Colon (tissue), 2 donors: ENCODE measurements at regions not wholly inside any gene's neighbourhood (a gene's known extent, or its start where the extent isn't known, plus 50 kb on each side); places are given as distances from the start of the nearest gene placed in this dataset.
"Not testable (repeated sequence)": the region's sequence is repeated elsewhere in the genome, so short reads cannot be mapped to it uniquely, and the experiment has no call there.

ENCODE experiments used
- FAIRE-seq: peaks from 2 replicates; lab custom pipeline; 2012; peaks lifted over from hg19 to GRCh38; lab: Jason Lieb, UNC
- donor health status: control.
- donor health status: control.

DNA sequence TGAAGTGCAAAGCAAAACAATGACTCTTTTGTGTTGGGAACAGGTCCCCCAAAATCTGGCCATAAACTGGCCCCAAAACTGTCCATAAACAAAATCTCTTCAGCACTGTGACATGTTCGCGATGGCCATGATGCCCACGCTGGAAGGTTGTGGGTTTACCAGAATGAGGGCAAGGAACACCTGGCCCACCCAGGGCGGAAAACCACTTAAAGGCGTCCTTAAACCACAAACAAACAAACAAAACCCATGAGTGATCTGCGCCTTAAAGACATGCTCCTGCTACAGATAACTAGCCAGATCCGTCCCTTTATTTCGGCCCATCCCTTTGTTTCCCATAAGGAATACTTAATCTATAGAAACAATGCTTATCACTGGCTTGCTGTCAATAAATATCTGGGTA, 1460.9 kb upstream of the SEL1L start:
- FAIRE-seq = not testable (repeated sequence)

DNA sequence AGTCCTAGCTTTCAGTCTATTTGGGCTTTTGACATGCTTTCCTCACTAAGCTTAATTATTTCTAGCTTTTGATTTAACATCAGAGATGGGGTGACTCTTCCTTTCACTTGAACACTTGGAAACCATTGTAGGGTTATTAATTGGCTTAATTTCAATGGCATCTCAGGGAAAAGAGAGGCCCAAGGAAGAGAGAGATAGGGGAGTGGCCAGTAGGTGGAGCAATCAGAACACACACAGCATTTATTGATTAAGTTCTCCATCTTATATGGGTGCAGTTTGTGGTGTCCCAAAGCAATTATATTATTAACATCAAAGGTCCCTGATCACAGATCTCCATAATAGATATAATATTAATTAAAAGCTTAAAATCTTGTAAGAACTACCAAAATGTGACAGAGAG, 1466.1 kb upstream of the SEL1L start:
- no peak for FAIRE-seq

DNA sequence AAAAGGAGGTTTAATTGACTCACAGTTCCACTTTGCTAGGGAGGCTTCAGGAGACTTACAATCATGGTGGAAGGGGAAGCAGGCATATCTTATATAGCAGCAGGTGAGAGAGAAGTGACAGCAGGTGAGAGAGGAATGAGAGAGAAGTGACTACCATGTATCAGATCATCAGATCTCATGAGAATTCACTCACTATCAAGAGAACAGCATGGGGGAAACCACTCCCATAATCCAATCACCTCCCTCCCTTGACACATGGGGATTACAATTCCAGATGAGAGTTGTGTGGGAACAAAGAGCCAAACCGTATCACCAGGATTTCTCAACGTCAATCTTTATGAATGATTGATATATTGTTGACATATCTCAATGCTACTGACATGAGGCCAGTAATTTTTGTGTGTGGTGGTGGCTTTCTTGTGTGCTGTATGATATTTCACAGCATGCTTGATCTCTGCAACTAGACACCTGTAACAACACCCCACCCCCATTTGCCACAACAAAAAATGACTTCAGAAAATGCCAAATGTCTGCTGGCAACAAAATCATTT, 1470.9 kb upstream of the SEL1L start:
- FAIRE-seq = no peak

DNA sequence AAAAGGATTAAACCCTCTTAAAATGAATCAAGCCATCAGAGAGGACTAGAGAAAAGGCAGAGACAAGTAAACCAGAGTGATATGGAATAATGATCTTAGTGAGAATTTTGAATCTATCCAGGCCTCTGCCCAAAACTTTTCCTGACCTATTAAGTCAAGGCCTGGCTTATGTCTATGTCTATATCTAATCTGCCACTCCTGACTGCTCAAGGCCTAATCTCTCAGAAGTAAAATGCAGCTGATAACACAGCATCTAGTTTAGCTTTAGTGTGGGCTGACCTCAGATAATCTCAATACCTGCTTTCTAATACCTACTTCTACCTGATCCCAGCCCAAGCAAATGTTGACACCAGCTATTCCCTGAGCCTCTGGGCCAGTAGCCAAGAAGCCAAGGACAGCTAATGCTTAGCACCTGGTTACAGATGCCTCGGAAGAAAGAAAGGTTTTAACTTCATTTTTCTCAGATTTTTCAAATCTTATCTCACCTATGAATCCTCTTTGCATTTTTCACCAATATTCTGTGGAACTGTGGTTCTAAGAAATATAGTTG, 1472.5 kb upstream of the SEL1L start:
- FAIRE-seq = no peak

DNA sequence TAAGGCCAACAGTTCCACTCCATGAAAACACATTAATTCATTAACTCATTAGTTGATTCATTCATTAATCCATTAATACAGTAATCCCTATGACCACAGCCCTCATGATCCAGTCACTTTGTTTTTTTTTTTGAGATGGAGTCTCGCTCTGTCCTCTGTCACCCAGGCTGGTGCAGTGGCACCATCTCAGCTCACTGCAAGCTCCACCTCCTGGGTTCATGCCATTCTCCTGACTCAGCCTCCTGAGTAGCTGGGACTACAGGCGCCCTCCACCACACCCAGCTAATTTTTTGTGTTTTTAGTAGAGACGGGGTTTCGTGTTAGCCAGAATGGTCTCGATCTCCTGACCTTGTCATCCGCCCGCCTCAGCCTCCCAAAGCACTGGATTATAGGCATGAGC, 1473.4 kb upstream of the SEL1L start:
- FAIRE-seq = not testable (repeated sequence)

DNA sequence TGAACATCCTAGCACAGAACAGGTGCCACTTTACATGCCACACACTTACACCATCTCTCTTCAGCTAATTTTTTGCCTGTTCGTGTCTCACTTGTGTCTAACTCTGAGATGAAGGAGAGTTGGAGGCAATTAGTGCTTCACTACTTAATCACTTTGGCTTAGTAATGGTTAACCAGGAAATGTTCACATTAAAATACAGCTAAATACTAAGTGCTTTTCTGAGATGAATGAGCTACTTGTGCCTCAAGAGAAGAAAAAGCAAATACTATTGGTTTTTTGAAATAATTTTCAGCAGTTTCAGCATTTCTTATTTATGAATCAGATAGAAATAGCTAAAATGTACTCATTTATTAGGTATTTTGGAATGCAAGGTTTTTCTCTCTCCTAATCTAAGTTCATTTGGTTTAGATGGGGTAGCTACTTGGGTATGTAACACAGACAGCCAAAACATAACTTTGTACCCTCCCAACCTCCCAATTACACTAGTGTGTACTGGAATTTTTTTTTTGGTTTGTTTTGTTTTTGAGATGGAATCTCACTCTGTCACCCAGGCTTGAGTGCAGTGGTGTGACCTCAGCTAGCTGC, 1474.1 kb upstream of the SEL1L start:
- no peak for FAIRE-seq

DNA sequence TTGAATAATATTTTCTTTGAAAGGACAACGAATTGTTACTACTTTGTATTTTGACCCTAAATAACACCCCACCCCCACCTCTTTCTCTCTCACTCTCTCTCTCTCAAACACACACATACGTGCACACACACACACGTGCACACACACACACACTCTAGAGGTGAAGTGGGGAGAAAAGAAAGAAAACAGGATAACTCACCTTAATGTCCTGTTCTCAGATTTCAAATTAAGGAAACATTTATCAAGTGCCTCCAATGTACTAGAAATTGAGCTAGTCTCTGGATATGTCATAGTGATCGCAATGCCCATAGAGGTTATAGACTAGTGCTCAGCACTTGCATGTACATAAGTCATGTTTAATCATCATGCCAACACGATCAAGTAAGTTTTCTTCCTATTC, 1483.6 kb upstream of the SEL1L start:
- no peak for FAIRE-seq

DNA sequence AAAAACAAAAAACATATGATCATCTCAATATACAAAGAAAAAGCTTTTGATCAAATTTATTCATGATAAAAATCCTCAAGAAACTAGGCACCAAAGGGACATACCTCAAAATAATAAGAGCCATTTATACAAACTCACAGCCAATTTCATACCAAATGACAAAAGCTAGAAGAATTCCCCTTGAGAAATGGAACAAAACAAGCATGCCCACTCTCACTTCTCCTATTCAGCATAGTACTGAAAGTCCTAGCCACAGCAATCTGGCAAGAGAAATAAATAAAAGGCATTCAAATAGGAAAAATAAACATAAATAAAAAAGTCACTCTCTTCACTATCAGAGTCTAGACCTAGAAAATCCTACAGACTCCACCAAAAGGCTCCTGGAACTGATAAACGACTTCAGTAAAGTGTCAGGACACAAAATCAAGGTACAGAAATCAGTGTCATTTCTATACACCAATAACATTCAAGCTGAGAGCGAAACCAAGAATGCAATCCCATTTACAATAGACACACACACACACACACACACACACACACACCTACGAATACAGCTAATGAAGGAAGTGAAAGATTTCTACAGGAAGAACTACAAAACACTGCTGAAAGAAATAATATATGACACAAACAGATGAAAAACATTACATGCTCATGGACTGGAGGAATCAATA, 1486.2 kb upstream of the SEL1L start:
- no peak for FAIRE-seq

DNA sequence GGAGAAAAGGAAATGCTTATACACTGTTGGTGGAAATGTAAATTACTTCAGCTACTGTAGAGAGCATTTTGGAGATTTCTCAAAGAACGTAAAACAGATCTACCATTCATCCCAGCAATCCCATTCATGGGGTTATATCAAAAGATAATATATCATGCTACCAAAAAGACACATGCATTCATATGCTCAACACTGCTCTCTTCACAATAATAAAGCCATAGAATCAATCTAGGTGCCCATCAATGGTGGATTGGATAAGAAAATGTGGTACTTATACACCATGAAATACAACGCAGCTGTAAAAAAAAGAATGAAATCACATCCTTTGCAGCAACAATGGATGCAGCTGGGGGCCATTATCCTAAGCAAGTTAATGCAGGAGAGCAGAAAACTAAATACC, 1487.7 kb upstream of the SEL1L start:
- no peak for FAIRE-seq

DNA sequence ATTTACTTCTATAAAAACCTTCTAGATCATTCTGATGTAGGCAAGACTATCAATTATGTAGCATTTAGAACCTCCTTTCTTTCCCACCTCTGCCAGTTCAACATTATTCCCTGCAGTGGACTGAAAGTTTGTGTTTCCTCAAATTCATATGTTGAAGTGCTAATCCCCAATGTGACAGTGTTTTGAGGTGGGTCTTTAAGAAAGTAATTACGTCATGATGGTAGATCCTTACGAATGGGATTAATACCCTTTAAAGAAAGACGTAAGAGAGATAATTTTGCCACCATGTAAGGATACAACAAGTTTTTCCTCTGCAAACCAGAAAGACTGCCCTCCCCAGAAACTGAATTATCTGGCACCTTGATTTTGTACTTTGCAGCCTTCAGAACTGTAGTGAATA, 1489.7 kb upstream of the SEL1L start:
- FAIRE-seq = no peak

DNA sequence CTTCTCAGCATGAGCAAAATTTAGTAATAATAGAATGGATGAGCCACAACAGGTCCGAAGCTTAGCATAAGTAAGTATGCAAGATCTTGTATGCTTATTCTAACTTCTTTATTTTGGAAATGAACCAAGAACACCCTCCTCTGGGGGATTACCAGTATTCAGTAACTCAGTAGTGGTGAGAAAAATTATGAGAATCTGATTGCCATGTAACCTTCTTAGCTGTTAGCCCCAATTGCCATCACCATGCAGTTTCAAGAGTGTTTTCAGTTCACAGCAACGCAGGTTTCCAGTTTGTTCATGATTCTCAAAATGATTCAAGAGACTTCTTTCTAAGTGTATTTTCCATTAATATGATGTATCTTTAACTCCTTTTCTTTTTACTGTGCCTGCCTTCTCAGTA, 1507.6 kb upstream of the SEL1L start:
- FAIRE-seq = no peak

DNA sequence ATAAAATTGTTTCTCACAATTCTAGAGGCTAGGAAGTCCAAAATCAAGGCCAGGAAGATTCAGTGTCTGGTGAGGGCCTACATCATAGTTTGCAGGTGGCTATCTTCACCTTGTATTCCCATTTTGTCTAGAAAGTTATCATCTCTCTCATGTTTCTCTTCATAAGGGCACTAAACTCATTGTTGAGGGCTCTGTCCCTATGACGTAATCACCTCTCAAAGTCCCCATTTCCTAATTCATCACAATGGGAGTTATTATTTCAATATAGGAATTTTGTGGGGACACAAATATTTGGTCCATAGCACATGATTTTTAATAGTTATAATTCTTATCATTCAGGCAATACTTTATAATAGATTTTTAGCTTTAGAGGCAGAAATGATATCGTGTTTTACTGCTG, 1509.2 kb upstream of the SEL1L start:
- FAIRE-seq = no peak

DNA sequence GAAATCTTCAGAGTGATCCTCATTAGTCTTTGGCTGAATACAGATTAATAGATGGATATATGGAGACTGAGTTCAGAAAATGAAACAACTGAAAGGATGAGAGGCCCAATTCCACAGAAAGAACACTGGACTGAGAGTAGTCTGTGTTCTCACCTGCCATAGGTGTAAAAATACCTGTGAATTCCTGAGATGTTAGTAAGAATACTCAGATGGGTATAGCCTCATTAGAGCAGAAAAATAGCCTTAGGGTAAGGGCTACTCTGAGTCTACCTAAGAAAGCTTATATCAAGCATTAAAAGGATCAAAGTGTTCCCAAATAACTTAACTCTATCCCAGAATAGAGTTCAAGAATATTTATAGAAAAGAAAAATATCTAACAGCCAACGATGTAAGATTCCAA, 1510.3 kb upstream of the SEL1L start:
- FAIRE-seq = no peak

DNA sequence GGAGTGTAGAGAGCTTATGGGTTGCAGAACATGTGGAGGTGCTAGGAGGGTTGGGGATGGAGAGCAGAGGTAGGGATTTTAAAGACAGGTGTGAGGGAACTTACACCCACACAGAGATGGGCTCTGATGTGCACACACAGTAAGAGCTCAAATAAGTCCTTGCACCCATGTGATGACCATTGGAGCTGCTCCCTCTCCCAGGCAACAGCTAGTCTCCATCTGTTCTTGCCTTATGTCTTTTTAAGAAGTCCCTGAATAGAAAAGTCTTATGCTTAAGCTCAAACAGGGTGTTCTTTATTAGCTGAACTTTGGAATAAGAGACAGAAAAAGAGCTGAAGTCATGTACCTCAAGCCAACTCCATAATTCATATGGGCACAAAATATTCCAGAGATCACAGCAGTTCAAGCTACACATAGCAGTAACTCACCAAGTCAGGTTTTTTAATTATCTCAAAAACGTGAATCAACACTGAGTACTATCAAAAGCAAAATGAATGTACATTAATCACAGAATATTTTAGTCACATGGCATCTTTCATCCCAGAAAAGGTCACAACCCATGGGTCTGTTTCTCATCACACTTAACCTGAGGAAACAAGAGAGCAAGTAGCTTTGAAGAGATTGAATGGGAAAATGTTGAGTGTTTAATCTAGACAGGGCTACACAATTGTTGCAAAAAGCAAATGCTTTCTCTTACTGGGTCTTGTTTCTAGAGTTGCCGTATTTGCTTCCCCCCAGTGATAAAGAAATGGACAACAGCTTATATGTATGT, 1513.6 kb upstream of the SEL1L start:
- no peak for FAIRE-seq

DNA sequence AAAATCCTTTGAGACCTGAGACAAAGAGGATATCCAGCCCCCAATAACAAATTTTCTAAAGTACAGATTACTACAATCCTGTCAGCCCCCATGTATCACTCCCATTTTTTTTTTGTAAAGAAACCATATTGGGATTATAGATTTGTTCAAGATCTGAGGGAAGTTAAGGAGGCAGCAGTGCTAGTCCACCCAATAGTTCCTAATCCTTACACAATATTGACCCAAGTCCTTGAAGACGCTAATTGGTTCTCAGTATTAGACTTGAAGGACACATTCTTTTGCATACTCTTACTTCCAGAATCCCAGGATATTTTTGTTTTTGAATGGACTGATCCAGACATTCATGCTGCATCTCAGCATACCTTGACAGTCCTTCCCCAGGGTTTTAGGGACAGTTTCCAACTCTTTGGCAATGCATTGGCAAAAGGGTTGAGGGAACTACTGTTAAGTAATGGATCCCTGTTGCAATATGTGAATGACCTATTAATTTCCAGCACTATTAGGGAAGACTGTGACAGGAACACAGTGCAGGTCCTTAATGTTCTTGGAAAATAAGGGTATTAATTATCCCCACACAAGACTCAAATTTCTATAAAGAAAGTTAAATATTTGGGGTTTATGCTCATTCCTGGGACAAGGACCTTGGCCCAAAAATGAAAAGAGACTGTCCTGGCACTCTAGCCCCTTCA, 1519.5 kb upstream of the SEL1L start:
- no peak for FAIRE-seq

DNA sequence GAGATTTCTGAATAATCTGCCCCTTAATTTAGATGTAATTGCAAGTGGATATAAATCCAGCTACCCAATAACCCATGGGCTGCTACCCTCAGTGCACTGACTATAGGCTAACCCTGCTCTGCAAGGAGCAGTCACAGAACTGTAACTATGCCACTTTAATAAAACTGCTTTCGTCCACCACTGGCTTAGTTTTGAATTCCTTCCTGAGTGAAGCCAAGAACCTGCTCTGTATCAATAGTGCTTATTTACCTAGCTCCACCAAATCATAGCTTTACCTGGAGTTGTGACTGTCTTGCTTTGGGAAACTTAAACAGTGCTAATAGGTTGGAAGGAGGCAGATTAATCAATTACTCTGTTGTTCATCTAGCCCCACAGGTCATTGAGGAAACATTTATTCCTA, 1524.4 kb upstream of the SEL1L start:
- FAIRE-seq = no peak

DNA sequence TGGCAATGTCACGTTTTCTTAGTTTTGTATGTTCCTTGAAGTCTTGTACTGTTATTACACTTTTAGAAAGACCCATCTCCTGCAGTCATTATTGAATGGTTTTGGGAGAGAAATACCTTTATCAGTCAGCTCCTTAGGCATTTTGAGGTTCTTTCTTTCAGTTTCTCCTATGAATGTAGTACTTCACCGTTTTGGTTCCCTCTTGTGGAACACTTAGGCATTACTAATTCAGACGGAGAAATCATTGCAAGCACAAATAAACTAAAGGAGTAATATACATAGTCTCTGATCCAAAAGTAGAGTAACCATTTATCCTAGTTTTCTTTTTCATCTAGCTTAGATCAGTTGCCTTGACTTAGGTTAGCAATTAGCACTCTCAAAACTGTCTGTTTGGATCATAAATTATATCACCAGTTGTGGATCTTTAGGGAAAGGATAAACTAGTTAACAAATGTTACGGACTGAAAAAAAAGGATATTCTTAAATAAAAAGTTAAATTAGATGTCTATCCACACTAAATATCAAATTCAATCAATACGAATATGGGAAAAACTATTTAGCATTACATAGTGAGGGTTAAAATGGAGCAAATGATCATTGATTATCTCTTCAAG, 1538.3 kb upstream of the SEL1L start:
- no peak for FAIRE-seq

DNA sequence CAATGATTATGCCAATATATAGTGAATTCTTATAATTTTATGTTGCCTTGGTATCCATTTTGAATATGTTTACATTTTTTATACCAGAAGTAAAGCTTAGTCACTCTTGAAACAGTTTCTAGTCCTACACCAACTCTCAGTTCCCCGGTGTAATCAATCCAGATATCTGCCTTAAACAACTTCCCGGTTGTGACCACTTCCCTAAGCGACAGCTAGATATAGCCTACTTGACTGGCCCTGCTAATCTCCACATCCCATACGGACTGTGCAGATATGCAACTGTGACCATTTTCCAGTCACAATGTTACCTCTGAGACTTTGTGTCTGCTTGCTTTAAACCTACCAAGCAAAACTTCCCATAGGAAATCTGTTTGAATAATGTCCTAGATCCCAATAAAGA, 1551.5 kb upstream of the SEL1L start:
- FAIRE-seq = no peak

DNA sequence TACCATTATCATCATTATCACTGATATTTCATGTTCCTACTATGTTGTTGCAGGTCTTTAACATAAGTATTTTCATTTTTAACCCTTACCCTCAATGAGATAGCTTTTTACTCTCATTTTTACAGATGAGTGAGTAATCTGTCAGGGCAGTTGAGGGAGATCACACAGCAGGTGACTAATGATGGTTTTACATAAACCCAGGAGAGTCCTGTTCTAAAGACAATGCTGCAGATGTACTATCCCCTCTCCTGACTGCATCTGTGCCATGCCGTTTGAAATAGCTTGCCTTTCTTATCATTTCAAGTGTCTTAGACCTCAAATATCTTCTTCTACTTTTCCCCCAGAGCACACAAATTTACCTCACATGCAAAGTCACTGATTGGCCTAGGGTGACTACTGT, 1552.1 kb upstream of the SEL1L start:
- FAIRE-seq = no peak

DNA sequence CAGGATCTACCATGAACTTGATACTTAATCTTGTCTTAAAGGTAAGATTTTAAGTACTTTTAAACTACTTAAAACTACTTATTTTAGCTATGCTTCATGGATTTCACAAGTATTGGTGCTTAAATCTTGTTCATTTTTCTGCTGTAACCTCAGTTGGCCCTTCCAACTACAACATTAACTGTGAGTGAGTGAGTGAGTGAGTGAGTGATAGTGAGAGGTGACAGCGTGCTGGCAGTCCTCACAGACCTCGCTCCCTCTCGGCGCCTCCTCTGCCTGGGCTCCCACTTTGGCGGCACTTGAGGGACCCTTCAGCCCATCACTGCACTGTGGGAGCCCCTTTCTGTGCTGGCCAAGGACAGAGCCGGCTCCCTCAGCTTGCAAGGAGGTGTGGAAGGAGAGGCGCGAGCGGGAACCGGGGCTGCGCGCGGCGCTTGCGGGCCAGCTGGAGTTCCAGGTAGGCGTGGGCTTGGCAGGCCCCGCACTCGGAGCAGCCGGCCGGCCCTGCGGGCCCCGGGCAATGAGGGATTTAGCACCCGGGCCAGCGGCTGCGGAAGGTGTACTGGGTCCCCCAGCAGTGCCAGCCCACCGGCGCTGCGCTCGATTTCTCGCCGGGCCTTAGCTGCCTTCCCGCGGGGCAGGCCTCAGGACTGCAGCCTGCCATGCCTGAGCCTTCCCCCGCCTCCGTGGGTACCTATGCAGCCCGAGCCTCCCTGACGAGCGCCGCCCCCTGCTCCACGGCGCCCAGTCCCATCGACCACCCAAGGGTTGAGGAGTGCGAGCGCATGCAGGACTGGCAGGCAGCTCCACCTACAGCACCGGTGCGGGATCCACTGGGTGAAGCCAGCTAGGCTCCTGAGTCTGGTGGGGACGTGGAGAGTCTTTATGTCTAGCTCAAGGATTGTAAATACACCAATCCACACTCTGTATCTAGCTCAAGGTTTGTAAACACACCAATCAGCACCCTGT, 1558.6 kb upstream of the SEL1L start:
- FAIRE-seq = not testable (repeated sequence)

DNA sequence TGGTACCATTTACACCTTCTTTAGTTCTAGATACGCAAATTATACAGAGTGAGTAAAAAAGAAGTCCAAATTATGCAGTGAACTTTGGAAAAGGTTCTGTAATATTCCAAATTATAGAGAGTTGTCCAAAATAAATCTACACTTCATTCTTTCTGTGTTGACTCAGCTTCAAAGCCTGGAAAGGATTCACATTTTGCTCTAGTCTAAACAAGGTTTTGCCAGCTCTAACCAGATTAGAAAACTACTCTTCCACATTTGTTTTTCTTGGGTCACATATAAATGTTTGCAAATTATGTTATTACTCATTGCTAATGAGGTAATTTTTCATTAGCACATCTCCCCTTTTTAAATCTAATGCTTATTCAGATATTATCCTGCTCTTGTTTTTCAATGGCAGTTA, 1562.4 kb upstream of the SEL1L start:
- FAIRE-seq = no peak
